Neutrophil (primary cell): ENCODE measurements at regions not wholly inside any gene's neighbourhood (a gene's known extent, or its start where the extent isn't known, plus 50 kb on each side); places are given as distances from the start of the nearest gene placed in this dataset.

Source experiments
- H3K27ac ChIP-seq: fragments of 200-600 bp; sonication (generic); 2 replicates; pipeline ENCODE4 v1.5.1; 2016; ENCODE audit warnings: mild to moderate bottlenecking, moderate library complexity
- H3K27me3 ChIP-seq: fragments of 200-600 bp; sonication (generic); 2 replicates; pipeline ENCODE4 v1.6.0; 2016; ENCODE audit warnings: mild to moderate bottlenecking
- H3K36me3 ChIP-seq: fragments of 200-600 bp; sonication (generic); 2 replicates; pipeline ENCODE4 v1.5.1; 2017
- H3K4me1 ChIP-seq, 2 experiments: fragments of 200-600 bp in 1 of 2; sonication (generic) in 1 of 2; 1 replicate in 1 of 2; 2 replicates in 1 of 2; pipeline versions ENCODE4 v1.5.1 to v1.6.1; 2013 to 2016; ENCODE audit warnings: low read depth in 1 of 2, low read length in 1 of 2, mild to moderate bottlenecking in 1 of 2, moderate library complexity in 1 of 2; ENCODE audit not compliant: control insufficient read depth in 1 of 2, insufficient read depth in 1 of 2
- H3K4me3 ChIP-seq, 2 experiments: fragments of 200-600 bp in 1 of 2; sonication (generic) in 1 of 2; 1 replicate in 1 of 2; 2 replicates in 1 of 2; pipeline ENCODE4 v1.5.1; 2013 to 2016; ENCODE audit warnings: low read depth in 1 of 2, low read length in 1 of 2, mild to moderate bottlenecking in 1 of 2, moderate library complexity in 1 of 2
- H3K9me3 ChIP-seq: fragments of 200-600 bp; sonication (generic); 2 replicates; pipeline ENCODE4 v1.5.1; 2016
- CTCF ChIP-seq: fragments of 200-600 bp; sonication (generic); IDR thresholded peaks from 2 replicates; pipeline ENCODE4 v1.5.1; 2016; ENCODE audit warnings: antibody characterized with exemption

DNA sequence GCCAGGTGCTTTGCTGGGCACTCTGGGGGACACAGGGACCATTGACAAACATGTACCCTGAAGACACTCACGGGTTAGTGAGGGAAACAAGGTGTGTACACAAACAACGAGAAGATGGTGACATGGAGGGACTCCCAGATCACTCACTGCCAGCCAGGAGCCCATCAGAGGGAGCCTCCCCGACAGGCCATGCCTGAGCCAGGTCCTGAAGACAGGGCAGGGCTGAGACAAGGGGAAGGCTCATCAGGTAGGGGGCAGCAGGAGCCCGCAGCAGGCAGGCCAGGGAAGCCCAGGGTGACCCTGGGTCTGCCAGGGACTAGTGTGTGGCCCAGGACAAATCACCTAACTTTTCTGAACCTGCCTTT is 127.9 kb downstream of the BUD13 start:
- H3K36me3 ChIP-seq, result no peaks in the 10 kb centered on the region
- H3K4me1 ChIP-seq, result no peaks in the 10 kb centered on the region
- H3K27ac ChIP-seq, result no peak overlapping the region
- no peaks in the 10 kb centered on the region for H3K9me3 ChIP-seq
- no peak overlapping the region for H3K4me3 ChIP-seq
- no peaks in the 10 kb centered on the region for H3K27me3 ChIP-seq
- TF ChIP-seq CTCF, result no peak

GRCh38 chr11:116644201-116644940 is 128.4 kb downstream of the BUD13 start:
- H3K4me3 ChIP-seq, result no peak overlapping the region
- no peaks in the 10 kb centered on the region for H3K36me3 ChIP-seq
- no peak overlapping the region for H3K27ac ChIP-seq
- no peaks in the 10 kb centered on the region for H3K4me1 ChIP-seq
- no peak for TF ChIP-seq CTCF
- no peaks in the 10 kb centered on the region for H3K27me3 ChIP-seq
- no peaks in the 10 kb centered on the region for H3K9me3 ChIP-seq

- Histone ChIP-seq H3K9me3 (no peaks in the 10 kb centered on the region), H3K27ac (no peak overlapping the region), H3K36me3 (no peaks in the 10 kb centered on the region), H3K27me3 (no peaks in the 10 kb centered on the region), H3K4me1 (no peaks in the 10 kb centered on the region), H3K4me3 (no peak overlapping the region)
- TF ChIP-seq CTCF, result no peak
Measured at GRCh38 chr11:116643521-116643920, 129.3 kb downstream of the BUD13 start.

GRCh38 chr11:116642902-116643301 is 129.9 kb downstream of the BUD13 start:
- TF ChIP-seq CTCF, result no peak
- no peaks in the 10 kb centered on the region for H3K36me3 ChIP-seq
- no peak overlapping the region for H3K27ac ChIP-seq
- no peaks in the 10 kb centered on the region for H3K9me3 ChIP-seq
- H3K27me3 ChIP-seq, result no peaks in the 10 kb centered on the region
- no peaks in the 10 kb centered on the region for H3K4me1 ChIP-seq
- H3K4me3 ChIP-seq, result no peak overlapping the region

GRCh38 chr11:116642481-116642880 is 130.3 kb downstream of the BUD13 start:
- Histone ChIP-seq H3K9me3 (no peaks in the 10 kb centered on the region), H3K4me3 (no peak overlapping the region), H3K27ac (no peak overlapping the region), H3K36me3 (no peaks in the 10 kb centered on the region), H3K4me1 (no peaks in the 10 kb centered on the region), H3K27me3 (no peaks in the 10 kb centered on the region)
- no peak for TF ChIP-seq CTCF
